ENCODE measurements at regions not wholly inside any gene's neighbourhood (a gene's known extent, or its start where the extent isn't known, plus 50 kb on each side); places are given as distances from the start of the nearest gene placed in this dataset.

DNA sequence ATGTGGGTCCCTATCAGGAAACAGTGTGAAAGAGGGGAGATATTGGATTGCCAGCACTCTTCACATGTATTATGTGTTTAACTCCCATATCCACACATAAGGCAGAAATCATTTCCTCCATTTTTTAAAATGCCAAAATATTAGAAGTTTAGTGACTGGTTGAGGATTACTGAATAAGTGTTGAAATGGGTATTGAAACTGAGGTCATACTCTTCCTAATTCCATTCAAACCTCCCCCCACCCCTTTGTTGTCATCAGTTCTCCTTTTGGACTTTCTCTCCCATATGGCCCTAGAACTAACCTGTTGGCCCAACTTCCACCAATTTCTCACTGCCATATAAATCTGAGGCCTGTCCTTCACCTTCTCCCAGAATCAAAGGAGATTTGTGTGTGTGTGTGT, 81.6 kb downstream of the EVX1 start:
- dilution Hi-C loops (cut with MboI; ENCODE audit: extremely low pct_ligation_motif_present, low sequenced_read_pairs): no loop called here
- TF ChIP-seq, protein P1, sequence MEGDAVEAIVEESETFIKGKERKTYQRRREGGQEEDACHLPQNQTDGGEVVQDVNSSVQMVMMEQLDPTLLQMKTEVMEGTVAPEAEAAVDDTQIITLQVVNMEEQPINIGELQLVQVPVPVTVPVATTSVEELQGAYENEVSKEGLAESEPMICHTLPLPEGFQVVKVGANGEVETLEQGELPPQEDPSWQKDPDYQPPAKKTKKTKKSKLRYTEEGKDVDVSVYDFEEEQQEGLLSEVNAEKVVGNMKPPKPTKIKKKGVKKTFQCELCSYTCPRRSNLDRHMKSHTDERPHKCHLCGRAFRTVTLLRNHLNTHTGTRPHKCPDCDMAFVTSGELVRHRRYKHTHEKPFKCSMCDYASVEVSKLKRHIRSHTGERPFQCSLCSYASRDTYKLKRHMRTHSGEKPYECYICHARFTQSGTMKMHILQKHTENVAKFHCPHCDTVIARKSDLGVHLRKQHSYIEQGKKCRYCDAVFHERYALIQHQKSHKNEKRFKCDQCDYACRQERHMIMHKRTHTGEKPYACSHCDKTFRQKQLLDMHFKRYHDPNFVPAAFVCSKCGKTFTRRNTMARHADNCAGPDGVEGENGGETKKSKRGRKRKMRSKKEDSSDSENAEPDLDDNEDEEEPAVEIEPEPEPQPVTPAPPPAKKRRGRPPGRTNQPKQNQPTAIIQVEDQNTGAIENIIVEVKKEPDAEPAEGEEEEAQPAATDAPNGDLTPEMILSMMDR (IDR thresholded peaks at IDR 0.05; ENCODE audit: extremely low read depth in 1 of 2, insufficient read depth in 1 of 2, low read depth in 1 of 2, low read length in 2 of 2): no peak
- TF ChIP-seq EZH2 (IDR thresholded peaks at IDR 0.05; ENCODE audit: borderline replicate concordance, low read depth, low read length, severe bottlenecking) (no peak), JUN (IDR thresholded peaks at IDR 0.05; ENCODE audit: borderline replicate concordance, insufficient read depth, insufficient read length, low read depth) (no peak), GATA2 (IDR thresholded peaks at IDR 0.05; ENCODE audit: insufficient read depth, insufficient read length, low read depth, low read length) (no peak), POLR2A (IDR thresholded peaks at IDR 0.05; ENCODE audit: low read depth, low read length) (no peak), POLR2AphosphoS5 (IDR thresholded peaks at IDR 0.05; ENCODE audit: insufficient read depth, low read depth, low read length) (no peak), MYC (IDR thresholded peaks at IDR 0.05; ENCODE audit: low read depth, low read length) (no peak), FOS (IDR thresholded peaks at IDR 0.05; ENCODE audit: borderline replicate concordance, insufficient read depth, low read length) (no peak)
- TF ChIP-seq, protein P2, sequence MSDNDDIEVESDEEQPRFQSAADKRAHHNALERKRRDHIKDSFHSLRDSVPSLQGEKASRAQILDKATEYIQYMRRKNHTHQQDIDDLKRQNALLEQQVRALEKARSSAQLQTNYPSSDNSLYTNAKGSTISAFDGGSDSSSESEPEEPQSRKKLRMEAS (IDR thresholded peaks at IDR 0.05; ENCODE audit: insufficient read depth, insufficient read length): no peak
- Histone ChIP-seq H3K9ac (replicated peaks; ENCODE audit: extremely low read depth, insufficient read depth, low read length) (no peak overlapping the region), H3K27me3 (ENCODE audit: control insufficient read depth in 2 of 2, insufficient read depth in 2 of 2, low read length in 2 of 2) (peaks cover 6 to 16% of the 10 kb centered on the region in 2 experiments), H3K9me3 (replicated peaks; ENCODE audit: control insufficient read depth, insufficient read depth, low read length) (no peaks in the 10 kb centered on the region), H3K9me1 (replicated peaks; ENCODE audit: control insufficient read depth, extremely low read depth, insufficient read depth, low read length) (no peaks in the 10 kb centered on the region), H3K79me2 (ENCODE audit: control insufficient read depth, insufficient read depth, low read length) (no peaks in the 10 kb centered on the region), H4K20me1 (replicated peaks; ENCODE audit: control insufficient read depth, extremely low read depth, insufficient read depth, low read length) (no peaks in the 10 kb centered on the region), H3K4me3 (replicated peaks in 1 of 3; ENCODE audit: insufficient read depth in 1 of 3, low read depth in 1 of 3, low read length in 3 of 3) (no peak overlapping the region), H3K4me2 (ENCODE audit: insufficient read depth, low read length) (no peak overlapping the region), H2AFZ (ENCODE audit: low read depth, low read length) (no peak overlapping the region), H3K27ac (ENCODE audit: insufficient read depth, low read depth, low read length) (no peak overlapping the region), H3K4me1 (ENCODE audit: control insufficient read depth, extremely low read depth, insufficient read depth, low read length) (no peaks in the 10 kb centered on the region), H3K36me3 (ENCODE audit: control insufficient read depth in 2 of 2, extremely low read depth in 1 of 2, insufficient read depth in 2 of 2, low read length in 2 of 2) (no peaks in the 10 kb centered on the region)
- CTCF ChIA-PET: no interaction called here
- no peak for DNase-seq (ENCODE audit: low read depth, low spot score)
- BruUV-seq (replicated peaks): no TSS peak
- FAIRE-seq: no peak
- POLR2A ChIA-PET: no interaction called here
- intact Hi-C loops (cut with micrococcal nuclease): no loop called here
